Hepatocyte (in vitro differentiated cells): ENCODE measurements at regions not wholly inside any gene's neighbourhood (a gene's known extent, or its start where the extent isn't known, plus 50 kb on each side); places are given as distances from the start of the nearest gene placed in this dataset.

Source experiments
- CTCF ChIP-seq: fragments of 200-600 bp; sonication (generic); IDR thresholded peaks from 2 replicates; pipeline ENCODE4 v1.5.1; 2016; ENCODE audit warnings: antibody characterized with exemption, mild to moderate bottlenecking; ENCODE audit not compliant: poor library complexity
- EZH2 ChIP-seq: fragments of 200-600 bp; sonication (generic); IDR thresholded peaks from 2 replicates; pipeline ENCODE4 v1.6.1; 2016; ENCODE audit warnings: antibody characterized with exemption, mild to moderate bottlenecking, borderline replicate concordance
- EZH2phosphoT487 ChIP-seq: fragments of 200-600 bp; sonication (generic); IDR thresholded peaks from one replicate; pipeline ENCODE4 v1.6.1; 2018; ENCODE audit warnings: antibody characterized with exemption, mild to moderate bottlenecking, low read depth, moderate library complexity; ENCODE audit not compliant: unreplicated experiment, severe bottlenecking

GRCh38 chr7:51658684-51659083 is 342.1 kb upstream of the COBL start:
- no peak for TF ChIP-seq CTCF
- TF ChIP-seq EZH2 = no peak
- no peak for TF ChIP-seq EZH2phosphoT487
